HEK293 (cell line): ENCODE measurements at regions not wholly inside any gene's neighbourhood (a gene's known extent, or its start where the extent isn't known, plus 50 kb on each side); places are given as distances from the start of the nearest gene placed in this dataset.

Experiments
- CTCF ChIA-PET: fragments of 350-600 bp; formaldehyde crosslinking; extraction: SDS; loops from one replicate; lab custom pipeline; 2021; ENCODE audit warnings: antibody characterized with exemption; lab: Yijun Ruan, JAX
- POLR2A ChIA-PET: fragments of 300-600 bp; formaldehyde crosslinking; extraction: SDS; loops from one replicate; lab custom pipeline; 2020; ENCODE audit warnings: antibody characterized with exemption, inconsistent platforms; lab: Yijun Ruan, JAX
- H3K27ac ChIP-seq: fragments of 200-500 bp; sonication (Bioruptor generic); 2 replicates; pipeline ENCODE4 v1.5.1; 2014; ENCODE audit warnings: low read depth, low read length, control low read depth, inconsistent platforms; ENCODE audit errors: extremely low read depth
- H3K36me3 ChIP-seq, 2 experiments: fragments of 200-500 bp in 1 of 2; sonication (Bioruptor generic) in 1 of 2; 1 replicate in 1 of 2; 2 replicates in 1 of 2; pipeline ENCODE4 v1.5.1; 2014 to 2017; ENCODE audit warnings: inconsistent platforms in 2 of 2, low read length in 2 of 2; ENCODE audit not compliant: control insufficient read depth in 2 of 2, insufficient read depth in 1 of 2
- H3K4me1 ChIP-seq: fragments of 200-500 bp; sonication (Bioruptor generic); 2 replicates; pipeline ENCODE4 v1.5.1; 2014; ENCODE audit warnings: mild to moderate bottlenecking, low read length, inconsistent platforms; ENCODE audit not compliant: control insufficient read depth, insufficient read depth
- H3K4me3 ChIP-seq: 2 replicates; pipeline ENCODE4 v1.5.1; 2011; ENCODE audit warnings: low read depth, mild to moderate bottlenecking, control low read depth, low read length, moderate library complexity
- H3K9me3 ChIP-seq: fragments of 200-500 bp; sonication (Bioruptor generic); 2 replicates; pipeline ENCODE4 v1.5.1; 2014; ENCODE audit warnings: low read depth, low read length, inconsistent platforms; ENCODE audit not compliant: control insufficient read depth, insufficient read depth
- PRDM1 ChIP-seq: fragments of 450-650 bp; formaldehyde crosslinking; IDR thresholded peaks from 2 replicates; pipeline ENCODE4; 2016; ENCODE audit warnings: missing biosample characterization, missing genetic modification characterization
- PRDM10 ChIP-seq: fragments of 450-650 bp; formaldehyde crosslinking; IDR thresholded peaks from 2 replicates; pipeline ENCODE4 v1.5.1; 2016; ENCODE audit warnings: missing biosample characterization, missing genetic modification characterization
- ZBTB49 ChIP-seq: fragments of 450-650 bp; formaldehyde crosslinking; IDR thresholded peaks from 2 replicates; pipeline ENCODE4 v1.5.1; 2016; ENCODE audit warnings: missing biosample characterization, missing genetic modification characterization, low read depth
- ZFP41 ChIP-seq: fragments of 450-650 bp; formaldehyde crosslinking; IDR thresholded peaks from 2 replicates; pipeline ENCODE4 v1.5.1; 2016; ENCODE audit warnings: missing biosample characterization, missing genetic modification characterization, borderline replicate concordance
- ZNF112 ChIP-seq: fragments of 450-650 bp; formaldehyde crosslinking; IDR thresholded peaks from 2 replicates; pipeline ENCODE4 v1.5.0; 2017; ENCODE audit warnings: missing biosample characterization, missing genetic modification characterization
- ZNF121 ChIP-seq: fragments of 450-650 bp; formaldehyde crosslinking; IDR thresholded peaks from 2 replicates; pipeline ENCODE4 v1.5.1; 2016; ENCODE audit warnings: missing biosample characterization, missing genetic modification characterization
- ZNF138 ChIP-seq: fragments of 450-650 bp; formaldehyde crosslinking; IDR thresholded peaks from 2 replicates; pipeline ENCODE4 v1.5.1; 2016; ENCODE audit warnings: missing biosample characterization, missing genetic modification characterization, borderline replicate concordance
- ZNF223 ChIP-seq: fragments of 450-650 bp; formaldehyde crosslinking; IDR thresholded peaks from 2 replicates; pipeline ENCODE4 v1.5.1; 2016; ENCODE audit warnings: missing biosample characterization, missing genetic modification characterization
- ZNF248 ChIP-seq: fragments of 450-650 bp; formaldehyde crosslinking; IDR thresholded peaks from 2 replicates; pipeline ENCODE4 v1.5.1; 2017; ENCODE audit warnings: missing biosample characterization, missing genetic modification characterization
- ZNF398 ChIP-seq: fragments of 450-650 bp; formaldehyde crosslinking; IDR thresholded peaks from 2 replicates; pipeline ENCODE4 v1.5.1; 2017; ENCODE audit warnings: missing biosample characterization, missing genetic modification characterization
- ZNF423 ChIP-seq: fragments of 450-650 bp; formaldehyde crosslinking; IDR thresholded peaks from 2 replicates; pipeline ENCODE4 v1.5.1; 2016; ENCODE audit warnings: missing biosample characterization, missing genetic modification characterization
- ZNF623 ChIP-seq: fragments of 450-650 bp; formaldehyde crosslinking; IDR thresholded peaks from 2 replicates; pipeline ENCODE4 v1.5.1; 2016; ENCODE audit warnings: missing biosample characterization, missing genetic modification characterization
- ZNF777 ChIP-seq: fragments of 450-650 bp; formaldehyde crosslinking; IDR thresholded peaks from 2 replicates; pipeline ENCODE4 v1.5.1; 2017; ENCODE audit warnings: missing biosample characterization, missing genetic modification characterization, borderline replicate concordance
- ZNF785 ChIP-seq: fragments of 450-650 bp; formaldehyde crosslinking; IDR thresholded peaks from 2 replicates; pipeline ENCODE4 v1.5.1; 2016; ENCODE audit warnings: missing biosample characterization, missing genetic modification characterization

GRCh38 chr21:32951041-32951440 is 74.7 kb upstream of the OLIG2 start:
- ChIA-PET POLR2A (no interaction called here), CTCF (interaction anchor here (0.6 to 1.0 kb wide), 2 partner anchors 10 to 176 kb away, joined by 3 read pairs; no protein-coding TSS in a partner anchor)
- Histone ChIP-seq H3K36me3 (no peaks in the 10 kb centered on the region), H3K4me3 (no peak overlapping the region), H3K27ac (no peak overlapping the region), H3K4me1 (no peaks in the 10 kb centered on the region), H3K9me3 (no peaks in the 10 kb centered on the region)
- TF ChIP-seq ZNF623 (tag by site-specific recombination) (no peak), ZNF423 (no peak), ZBTB49 (no peak), PRDM10 (tag by site-specific recombination) (no peak), ZNF121 (tag by site-specific recombination) (no peak), ZNF248 (tag by site-specific recombination) (no peak)

GRCh38 chr21:32954353-32954752 is 71.4 kb upstream of the OLIG2 start:
- no peak for TF ChIP-seq ZNF112 (tag by site-specific recombination)
- TF ChIP-seq ZNF121 (tag by site-specific recombination), result no peak
- TF ChIP-seq ZNF777, result no peak
- TF ChIP-seq ZNF398 (tag by site-specific recombination), result no peak
- TF ChIP-seq ZNF138 (tag by site-specific recombination), result no peak
- TF ChIP-seq PRDM1, result no peak
- no peak for TF ChIP-seq ZFP41 (tag by site-specific recombination)
- no peak for TF ChIP-seq ZNF223
- TF ChIP-seq ZNF785 (tag by site-specific recombination), result no peak
- Histone ChIP-seq H3K36me3 (no peaks in the 10 kb centered on the region), H3K4me3 (no peak overlapping the region), H3K27ac (no peak overlapping the region), H3K4me1 (no peaks in the 10 kb centered on the region), H3K9me3 (no peaks in the 10 kb centered on the region)
- POLR2A ChIA-PET, result no interaction called here
- CTCF ChIA-PET, result interaction anchor here (1.4 kb wide), 1 partner anchor 15 kb away, joined by 4 read pairs; no protein-coding TSS in a partner anchor
